Stimulated activated CD8-positive, alpha-beta memory T cell treated with anti-CD3 and anti-CD28 coated beads, Interleukin-15, amount 100 ng/mL, for 48 hours (primary cell): ENCODE measurements at regions not wholly inside any gene's neighbourhood (a gene's known extent, or its start where the extent isn't known, plus 50 kb on each side); places are given as distances from the start of the nearest gene placed in this dataset.
"Not testable (repeated sequence)": the region's sequence is repeated elsewhere in the genome, so short reads cannot be mapped to it uniquely, and the experiment has no call there.

Source experiments
- DNase-seq, 2 donors: peaks; one replicate each; pipeline ENCODE4 v3.0.0-alpha.2; 2020; ENCODE audit warnings: low read depth in 2 of 2

DNA sequence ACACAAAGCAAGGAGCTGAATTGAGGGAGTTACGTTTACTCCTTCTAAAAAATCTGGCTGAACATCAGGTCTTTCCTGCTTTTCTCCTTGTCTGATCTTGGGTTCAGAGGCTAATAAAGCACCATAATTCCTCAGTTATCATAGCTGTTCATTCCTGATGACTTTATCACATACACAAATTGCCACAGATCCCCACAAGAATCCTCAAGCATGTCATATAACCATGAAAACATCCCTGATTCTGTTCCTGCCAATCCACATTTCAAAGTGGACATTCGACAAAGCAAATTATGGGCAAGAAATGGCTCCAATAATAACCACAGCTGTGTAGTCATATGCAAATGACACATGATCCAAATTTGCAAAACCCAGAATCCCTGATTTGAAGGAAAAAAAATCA is 321.3 kb downstream of the MEX3B start:
- no peak for DNase-seq

DNA sequence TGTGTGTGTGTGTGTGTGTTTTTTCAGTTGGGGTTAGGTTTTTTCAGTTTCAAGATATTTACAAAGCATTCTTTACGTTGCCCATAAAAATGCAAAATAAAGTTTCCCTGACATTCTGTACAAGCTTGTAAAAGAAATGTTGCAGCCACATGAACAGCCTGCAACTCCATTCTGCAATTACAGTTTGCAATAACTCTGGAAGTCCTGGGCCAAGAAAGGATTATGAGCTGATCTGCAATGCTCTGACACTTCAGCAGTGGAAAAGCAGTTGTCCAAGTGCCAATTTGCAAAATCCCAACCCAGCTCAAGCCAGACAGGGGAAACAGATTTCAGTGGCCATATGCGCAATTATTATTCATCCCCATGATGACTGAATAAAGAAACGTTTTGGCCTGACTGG is 322.1 kb downstream of the MEX3B start:
- DNase-seq = no peak

DNA sequence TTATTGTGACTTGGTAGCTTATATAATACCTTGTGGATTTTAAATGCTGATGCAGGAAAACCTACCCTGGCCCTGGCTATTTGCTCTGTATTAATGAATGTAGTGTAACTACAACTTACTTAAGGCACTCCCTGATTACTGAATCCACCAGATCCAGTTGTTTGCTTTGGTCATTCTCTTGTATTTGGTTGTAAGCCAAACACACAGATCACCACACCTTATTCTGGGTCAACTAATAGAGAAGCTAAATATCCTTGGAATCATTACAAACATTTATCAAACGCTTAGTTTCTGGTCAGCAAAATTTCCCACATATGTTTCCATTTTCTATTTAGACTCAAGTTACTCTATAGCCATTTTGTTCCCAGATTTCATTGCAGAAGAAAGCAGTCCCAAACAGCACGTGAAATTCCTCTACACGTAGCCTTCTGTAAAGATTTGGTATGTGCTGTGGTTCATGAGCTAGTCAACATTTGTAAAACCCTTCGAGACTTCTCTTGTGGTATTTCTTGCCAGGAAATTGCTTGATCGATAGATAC is 322.6 kb downstream of the MEX3B start:
- no peak for DNase-seq

DNA sequence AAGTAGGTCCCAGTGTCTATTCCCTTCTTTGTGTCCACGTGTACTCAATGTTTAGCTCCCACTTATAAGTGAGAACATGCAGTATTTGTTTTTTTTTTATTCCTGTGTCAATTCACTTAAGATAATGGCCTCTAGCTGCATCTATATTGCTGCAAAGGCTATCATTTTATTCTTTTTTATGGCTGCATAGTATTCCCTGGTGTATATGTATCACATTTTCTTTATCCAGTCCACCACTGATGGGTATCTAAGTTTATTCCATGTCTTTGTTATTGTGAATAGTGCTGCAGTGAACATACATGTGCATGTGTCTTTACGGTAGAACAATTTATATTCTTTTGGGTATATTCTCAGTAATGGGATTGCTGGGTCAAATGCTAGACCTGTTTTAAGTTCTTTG is 329.4 kb downstream of the MEX3B start:
- not testable (repeated sequence) for DNase-seq

DNA sequence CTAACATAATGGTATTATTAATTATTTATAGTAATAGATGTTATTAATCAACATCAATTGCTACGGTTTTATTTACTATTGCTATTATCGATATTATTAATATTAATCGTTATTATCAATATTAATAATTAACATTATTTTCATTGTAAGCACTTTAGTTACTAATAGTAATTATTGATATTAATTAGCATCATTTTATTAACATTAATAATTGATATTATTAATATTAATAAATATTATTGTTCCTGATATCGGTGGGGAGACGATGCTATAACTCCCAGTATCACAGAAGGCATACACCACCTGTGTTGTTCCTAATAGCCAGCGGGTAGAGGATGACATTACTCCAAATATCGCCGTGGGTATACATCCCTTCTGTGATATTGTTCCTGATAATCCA is 335.5 kb downstream of the MEX3B start:
- no peak for DNase-seq

DNA sequence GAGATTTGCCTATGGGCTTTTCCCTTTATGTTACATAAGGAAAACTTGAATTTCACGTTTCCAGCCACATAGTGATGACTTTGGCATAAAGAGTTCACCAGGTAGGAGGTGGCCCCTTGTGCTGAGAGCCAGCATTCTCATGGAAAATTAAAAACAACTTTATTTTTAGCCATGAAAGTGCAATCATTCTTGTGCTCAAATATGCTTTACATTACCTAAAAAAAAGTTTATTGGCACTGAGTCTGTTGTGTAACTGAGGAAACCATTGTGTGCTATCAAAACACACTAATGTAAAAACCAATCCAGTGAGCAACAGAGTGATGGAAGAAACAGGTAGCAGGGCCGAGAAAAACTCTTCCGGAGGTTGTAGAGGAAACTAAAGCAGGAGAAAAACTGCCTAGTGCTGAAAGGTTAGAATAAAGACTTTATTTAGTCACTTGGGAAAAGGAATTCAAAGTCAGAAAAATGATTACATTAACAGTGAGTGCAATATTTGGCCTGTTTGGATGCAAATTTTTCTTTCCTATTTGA is 332.9 kb upstream of the TMC3 start:
- not testable (repeated sequence) for DNase-seq

DNA sequence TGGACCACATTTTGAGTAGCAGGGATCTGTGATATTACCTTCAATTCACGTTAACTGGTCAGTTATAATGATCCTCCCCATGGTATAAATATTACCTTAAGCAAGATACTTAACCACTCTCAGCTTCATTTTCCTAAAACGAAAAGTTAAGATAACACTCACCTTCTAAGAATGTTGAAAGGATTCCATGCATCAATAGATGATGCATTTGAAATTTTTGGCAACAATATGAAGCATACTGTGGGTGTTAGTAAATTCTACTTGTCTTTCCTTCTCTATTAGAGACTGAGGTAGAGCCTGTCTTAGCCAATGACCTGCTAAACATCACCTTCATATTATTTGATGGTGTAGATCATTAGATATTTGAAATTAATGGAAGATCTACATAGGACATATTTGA is 331.7 kb upstream of the TMC3 start:
- not testable (repeated sequence) for DNase-seq

DNA sequence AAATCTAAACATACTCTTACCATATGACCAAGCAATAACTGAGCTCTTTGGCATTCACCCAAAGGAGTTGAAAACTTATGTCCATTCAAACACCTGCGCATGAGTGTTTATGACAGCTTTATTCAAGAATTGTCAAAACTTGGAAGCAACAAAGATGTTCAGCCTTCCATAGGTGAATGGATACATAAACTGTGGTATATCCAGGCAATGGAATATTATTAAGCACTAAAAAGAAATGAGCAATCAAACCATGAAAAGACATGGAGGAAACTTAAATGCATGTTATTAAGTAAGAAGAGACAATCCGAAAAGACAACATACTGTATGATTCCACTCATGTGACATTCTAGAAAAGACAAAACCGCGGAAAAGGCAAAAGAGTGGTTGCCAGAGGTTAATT is 312.0 kb upstream of the TMC3 start:
- no peak for DNase-seq

DNA sequence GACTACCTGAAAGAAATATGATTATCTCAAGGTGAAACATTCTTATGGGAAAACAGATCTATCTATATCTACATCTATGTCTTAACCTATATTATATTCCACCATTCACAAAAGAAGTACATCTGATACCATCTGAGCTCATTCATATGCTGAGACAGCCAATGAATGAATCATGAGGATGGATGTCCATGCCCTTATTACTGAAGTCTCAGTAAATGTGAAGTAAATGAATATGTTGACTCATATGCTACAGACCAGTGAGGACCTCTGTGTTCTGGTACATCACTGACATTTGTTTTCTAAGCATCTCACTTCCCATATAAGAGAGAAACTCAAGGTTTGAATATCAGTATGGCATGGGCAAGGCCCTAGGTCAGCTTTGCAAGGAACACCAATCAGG is 311.2 kb upstream of the TMC3 start:
- no peak for DNase-seq

DNA sequence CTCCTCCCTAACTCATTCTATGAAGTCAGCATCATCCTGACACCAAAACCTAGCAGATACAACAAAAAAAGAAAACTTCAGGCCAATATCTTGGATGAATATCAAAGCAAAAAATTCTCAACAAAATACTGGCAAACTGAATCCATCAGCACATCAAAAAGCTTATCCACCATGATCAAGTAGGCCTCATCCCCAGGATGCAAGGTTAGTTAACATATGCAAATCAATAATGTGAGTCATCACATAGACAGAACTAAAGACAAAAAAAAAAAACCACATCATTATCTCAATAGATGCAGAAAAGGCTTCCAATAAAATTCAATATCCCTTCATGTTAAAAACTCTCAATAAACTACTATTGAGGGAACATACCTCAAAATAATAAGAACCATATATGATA is 306.8 kb upstream of the TMC3 start:
- DNase-seq = no peak

DNA sequence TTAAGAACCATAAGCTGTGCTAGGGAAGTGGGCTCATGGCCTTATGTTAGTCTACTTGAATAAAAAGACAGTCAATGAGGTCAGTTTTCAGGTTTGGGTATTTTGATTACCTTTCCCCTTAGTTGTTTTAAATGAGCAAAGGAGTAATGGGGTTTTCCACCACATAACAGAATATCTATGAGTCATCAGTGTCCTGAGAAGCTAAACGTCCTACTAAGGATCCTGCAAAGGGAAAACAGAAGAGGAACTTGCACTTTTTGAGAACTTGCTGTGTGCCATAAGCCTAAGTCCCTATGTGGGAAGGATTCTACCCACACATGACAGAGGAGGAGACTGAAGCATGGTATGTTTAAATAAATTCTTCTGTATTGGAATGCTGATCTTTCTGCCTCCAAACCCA is 292.8 kb upstream of the TMC3 start:
- no peak for DNase-seq

DNA sequence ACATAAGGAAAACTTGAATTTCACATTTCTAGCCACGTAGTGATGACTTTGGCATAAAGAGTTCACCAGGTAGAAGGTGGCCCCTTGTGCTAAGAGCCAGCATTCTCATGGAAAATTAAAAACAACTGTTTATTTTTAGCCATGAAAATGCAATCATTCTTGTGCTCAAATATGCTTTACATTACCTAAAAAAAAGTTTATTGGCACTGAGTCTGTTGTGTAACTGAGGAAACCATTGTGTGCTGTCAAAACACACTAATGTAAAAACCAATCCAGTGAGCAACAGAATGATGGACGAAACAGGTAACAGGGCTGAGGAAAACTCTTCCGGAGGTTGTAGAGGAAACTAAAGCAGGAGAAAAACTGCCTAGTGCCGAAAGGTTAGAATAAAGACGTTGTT is 287.0 kb upstream of the TMC3 start:
- no peak for DNase-seq

DNA sequence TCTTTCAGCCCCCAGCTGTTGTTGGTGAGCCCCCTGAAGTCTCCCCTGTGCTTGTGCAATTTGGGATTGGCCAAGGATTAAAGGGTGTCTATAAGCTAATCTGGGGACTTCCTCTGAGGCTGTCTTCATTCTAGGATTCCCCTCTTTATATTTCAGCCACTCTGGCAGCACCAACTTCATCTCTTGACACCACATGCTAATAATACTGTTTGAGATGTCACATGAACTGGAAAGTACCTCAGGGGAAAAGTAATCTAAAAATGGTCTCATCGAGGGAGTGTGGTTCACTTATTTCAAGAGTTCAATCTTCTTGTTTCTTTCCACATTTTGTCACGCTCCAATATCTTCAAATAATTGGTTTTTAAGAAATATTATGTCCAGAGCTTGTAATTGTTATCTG is 279.2 kb upstream of the TMC3 start:
- DNase-seq = no peak

DNA sequence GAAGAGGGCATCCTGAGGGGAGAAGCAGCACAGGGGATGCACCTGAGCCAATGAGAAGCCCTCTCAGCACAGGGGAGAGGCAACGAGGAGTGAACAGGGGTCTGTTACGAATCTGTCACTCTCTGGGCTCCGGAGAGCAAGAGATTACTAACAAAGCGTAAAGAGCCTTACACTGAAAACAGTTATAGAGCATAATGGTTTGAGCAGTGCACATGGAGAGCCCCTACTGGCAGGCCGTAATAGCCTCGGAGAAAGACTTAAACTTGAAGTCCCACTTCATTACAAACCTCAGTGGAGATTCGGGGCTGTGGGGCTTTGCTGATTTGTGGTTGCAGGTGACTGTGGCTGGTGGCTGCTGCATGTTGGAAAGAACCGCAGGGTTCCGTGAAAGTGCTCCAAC is 271.5 kb upstream of the TMC3 start:
- DNase-seq = no peak

DNA sequence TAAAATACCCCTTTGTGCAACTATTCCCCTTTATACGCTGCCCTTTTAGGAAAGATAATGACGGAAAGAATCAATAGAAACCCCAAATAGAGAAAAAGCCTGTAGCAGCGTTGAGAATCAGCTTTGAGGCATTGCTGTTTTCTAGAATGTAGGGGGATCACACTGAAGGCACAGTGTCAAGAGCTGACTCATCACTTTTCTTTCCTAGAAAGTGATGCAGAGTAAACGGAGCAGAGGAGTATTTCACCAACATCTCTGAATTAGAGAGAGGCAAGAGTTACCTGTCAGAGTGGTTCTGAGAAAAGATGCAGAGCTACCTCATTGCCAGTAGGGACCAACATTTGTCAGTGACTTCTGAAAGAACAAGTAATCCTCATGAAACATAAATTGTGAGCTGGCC is 269.8 kb upstream of the TMC3 start:
- no peak for DNase-seq

DNA sequence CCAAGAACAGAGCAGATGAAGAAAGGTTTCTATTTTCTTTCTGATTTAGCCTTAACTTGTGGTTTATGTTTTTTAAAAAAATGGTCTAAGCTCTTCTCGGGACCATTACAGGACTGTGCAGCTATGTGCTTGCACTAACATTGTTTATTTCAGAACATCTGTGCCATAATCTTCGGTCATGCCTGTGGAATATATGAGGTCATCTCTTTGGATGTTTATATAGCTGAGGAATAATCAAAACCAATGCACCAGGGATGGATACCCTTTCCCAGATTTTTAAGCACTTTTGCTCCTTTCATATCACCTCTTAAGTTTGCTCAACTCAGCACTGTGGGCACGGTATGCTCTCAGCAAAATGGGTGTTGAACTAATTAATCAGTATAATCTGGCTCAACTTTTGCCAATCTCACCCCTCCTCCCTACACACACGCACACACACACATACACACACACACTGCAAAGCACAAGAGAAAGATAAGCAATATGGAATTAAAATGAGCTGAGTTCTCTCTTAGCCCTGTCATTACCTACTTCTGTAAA is 268.5 kb upstream of the TMC3 start:
- DNase-seq = no peak

DNA sequence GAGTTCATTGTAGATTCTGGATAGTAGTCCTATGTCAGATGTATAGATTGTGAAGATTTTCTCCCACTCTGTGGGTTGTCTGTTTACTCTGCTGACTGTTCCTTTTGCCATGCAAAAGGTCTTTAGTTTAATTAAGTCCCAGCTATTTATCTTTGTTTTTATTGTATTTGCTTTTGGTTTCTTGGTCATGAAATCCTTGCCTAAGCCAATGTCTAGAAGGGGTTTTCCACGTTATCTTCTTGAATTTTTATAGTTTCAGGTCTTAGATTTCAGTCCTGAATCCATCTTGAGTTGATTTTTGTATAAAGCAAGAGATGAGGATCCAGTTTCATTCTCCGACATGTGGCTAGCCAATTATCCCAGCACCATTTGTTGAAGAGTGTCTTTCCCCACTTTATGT is 262.1 kb upstream of the TMC3 start:
- not testable (repeated sequence) for DNase-seq

DNA sequence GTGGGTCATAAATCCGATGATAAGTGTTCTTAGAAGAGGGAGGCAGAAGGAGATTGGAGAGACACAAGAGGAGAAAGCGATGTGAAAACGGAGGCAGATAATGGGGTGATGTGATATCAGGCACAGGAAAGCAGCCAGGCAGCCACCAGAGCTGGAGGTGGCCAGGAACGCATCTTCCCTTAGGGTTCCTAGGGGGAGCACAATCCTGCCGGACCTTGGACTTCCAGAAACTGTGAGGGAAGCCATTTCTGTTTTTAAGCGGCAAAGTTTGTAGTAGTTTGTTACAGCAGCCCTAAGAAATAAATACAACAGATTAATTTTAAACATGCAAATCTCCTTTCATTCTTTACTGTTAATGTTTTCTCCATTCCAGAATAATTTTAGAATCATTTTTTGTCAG is 259.9 kb upstream of the TMC3 start:
- DNase-seq = no peak

DNA sequence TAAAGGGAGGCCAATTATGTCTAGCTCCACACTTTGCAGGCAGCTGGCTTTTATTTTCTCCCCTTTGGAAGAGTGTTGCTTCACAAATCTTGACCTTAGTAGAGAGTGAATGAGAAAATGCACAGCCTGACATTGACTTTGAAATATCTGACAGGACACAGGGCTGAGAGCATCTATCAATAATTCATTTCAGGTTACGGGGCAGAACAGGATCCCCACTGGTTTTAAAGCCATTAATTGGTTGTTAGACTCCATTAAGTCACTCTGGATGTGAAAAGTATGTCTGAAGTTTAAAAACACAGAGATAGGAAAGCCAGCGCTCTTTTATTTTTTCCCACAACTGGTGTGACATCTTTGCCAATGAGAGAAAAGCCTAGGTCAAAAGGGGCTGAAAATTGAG is 251.9 kb upstream of the TMC3 start:
- no peak for DNase-seq

DNA sequence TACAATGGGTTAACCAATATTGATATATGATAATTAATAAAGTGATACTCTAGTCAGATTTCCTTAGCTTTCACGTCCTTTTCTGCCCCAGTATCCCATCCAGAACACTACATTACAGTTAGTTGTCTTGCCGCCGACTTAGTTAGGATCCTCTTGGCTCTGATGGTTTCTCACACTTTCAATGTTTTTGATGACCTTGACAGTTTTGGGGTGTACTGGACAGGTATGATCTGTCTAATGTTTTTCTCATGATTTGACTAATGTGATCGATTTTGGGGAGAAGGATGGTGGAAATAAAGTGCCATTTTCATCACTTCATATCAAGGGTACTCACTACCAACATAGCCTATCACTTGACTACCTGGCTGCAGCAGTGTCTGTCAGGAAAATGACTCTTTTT is 245.0 kb upstream of the TMC3 start:
- DNase-seq = no peak

DNA sequence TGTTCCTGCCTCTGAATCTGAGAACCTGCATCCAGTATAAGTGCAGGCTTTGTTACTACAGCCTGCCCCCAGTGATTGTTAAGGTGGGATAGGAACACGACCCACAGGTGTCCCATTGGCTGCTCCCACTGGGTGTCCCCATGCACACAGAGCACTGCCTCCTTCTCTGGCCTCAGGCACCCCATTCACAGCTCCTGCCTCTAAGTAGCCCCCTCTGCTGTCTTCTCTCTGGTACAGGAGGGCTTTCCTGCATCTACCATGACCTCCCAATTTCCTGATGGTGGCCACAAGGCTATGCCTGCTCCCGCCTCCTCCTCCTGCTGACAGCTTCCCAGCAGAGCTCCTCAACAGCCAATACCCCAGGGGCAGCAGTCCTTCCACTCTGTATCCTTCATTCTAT is 238.6 kb upstream of the TMC3 start:
- DNase-seq = no peak

DNA sequence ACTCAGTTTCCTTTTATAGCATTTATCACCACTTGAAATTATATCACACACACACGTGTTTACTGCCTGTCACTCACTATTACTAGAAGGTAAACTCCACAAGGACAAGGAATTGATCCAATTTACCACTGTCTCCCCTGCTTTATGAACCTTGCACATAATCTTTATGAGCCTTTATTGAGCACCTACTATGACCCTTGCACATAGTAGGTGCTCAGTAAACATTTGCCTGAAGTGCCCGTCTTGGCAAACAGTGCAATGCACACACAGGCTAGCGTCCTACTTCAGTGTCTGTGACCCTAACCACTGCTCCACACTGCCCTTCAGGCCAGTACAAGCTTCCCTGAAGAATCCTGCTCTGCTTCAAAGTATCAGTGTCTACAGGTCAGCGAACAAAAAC is 237.7 kb upstream of the TMC3 start:
- no peak for DNase-seq

DNA sequence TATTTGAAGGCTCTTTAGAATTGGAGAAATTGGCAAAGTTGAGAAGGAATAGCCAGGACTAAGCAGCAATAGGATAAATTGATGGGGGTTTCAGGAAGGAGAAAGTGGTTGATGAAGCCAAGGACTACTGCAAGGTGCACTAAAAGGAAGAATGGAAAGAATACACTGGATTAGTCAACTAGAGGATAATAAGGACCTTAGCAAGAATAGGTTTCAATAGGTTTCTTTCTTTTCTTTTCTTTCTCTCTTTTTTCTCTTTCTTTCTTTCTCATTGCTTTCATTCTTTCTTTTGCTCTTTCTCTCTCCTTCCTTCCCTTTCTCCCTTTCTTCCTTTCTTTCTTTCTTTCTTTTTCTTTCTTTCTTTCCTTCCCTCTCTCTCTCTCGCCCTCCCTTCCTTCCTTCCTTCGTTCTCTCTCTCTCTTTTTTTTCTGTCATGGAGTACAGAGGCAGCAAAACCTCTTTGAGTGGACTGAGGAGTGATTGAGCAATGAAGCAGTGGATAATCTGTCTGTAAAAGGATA is 234.4 kb upstream of the TMC3 start:
- DNase-seq = no peak

DNA sequence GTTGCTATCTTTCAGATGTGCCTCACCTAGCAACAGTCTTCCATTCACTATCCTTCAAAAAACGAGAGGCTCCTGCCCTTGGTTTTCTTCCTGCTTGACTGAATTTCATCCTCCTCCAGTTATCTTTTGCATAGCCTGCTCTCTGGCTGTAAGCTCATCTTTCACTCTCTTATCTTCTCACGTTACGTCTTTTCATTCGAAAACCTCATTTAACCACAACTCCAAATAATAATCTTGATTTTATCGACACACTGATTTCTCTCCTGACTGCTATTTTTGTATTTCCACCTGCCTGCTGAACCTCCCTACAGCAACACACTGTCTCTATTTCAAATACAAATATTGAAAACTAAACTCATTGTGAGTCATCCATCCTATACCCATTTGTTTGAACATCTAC is 230.7 kb upstream of the TMC3 start:
- DNase-seq = no peak
